K562 (cell line): ENCODE measurements at regions not wholly inside any gene's neighbourhood (a gene's known extent, or its start where the extent isn't known, plus 50 kb on each side); places are given as distances from the start of the nearest gene placed in this dataset.

ENCODE experiments used
- ATAC-seq: fragments of 200-7000 bp; cut with Tn5 transposase; 3 replicates; pipeline ENCODE4 v1.9.1; 2020; ENCODE audit warnings: moderate library complexity
- BruUV-seq: library from RNA; stranded (reverse); fragments of 400-500 nt; replicated peaks from 2 replicates; lab custom pipeline; 2021; lab: Mats Ljungman, UMichigan
- CTCF ChIA-PET: fragments of 300-600 bp; formaldehyde crosslinking; extraction: SDS; loops from one replicate; lab custom pipeline; 2021; ENCODE audit warnings: low intra/inter-chr PET ratio; lab: Yijun Ruan, JAX
- POLR2A ChIA-PET: fragments of 300-600, 350-650 bp; sonication (Branson Sonifier 250); formaldehyde crosslinking; extraction: SDS; loops from one replicate; lab custom pipeline; 2021; ENCODE audit warnings: antibody characterized with exemption, inconsistent platforms; lab: Yijun Ruan, JAX
- DNase-seq, 4 experiments: peaks; one replicate each; pipeline versions ENCODE4 v3.0.0 to v3.0.0-alpha.2; 2011 to 2018; ENCODE audit warnings: low spot score in 3 of 4, mixed read lengths in 3 of 4; ENCODE audit errors: extremely low read depth in 1 of 4
- FAIRE-seq: peaks from 2 replicates; lab custom pipeline; 2011; peaks lifted over from hg19 to GRCh38; lab: Jason Lieb, UNC
- H2AFZ ChIP-seq: 2 replicates; pipeline ENCODE4 v1.6.0; 2011; ENCODE audit warnings: low read depth, low read length, control low read depth, inconsistent platforms
- H3K27ac ChIP-seq: fragments of 200-600 bp; 3 replicates; pipeline ENCODE4 v1.8.0; 2011; ENCODE audit warnings: low read depth, mild to moderate bottlenecking, control low read depth, inconsistent platforms, low read length, moderate library complexity, mixed read lengths; ENCODE audit errors: extremely low read depth
- H3K27me3 ChIP-seq, 2 experiments: fragments of 300-600 bp in 1 of 2; 2 replicates in 1 of 2; 3 replicates in 1 of 2; pipeline versions ENCODE4 v1.6.0 to v1.8.0; 2011; ENCODE audit warnings: inconsistent platforms in 2 of 2, low read length in 2 of 2, mild to moderate bottlenecking in 1 of 2, mixed read lengths in 1 of 2, moderate library complexity in 1 of 2; ENCODE audit not compliant: control insufficient read depth in 2 of 2, insufficient read depth in 2 of 2
- H3K36me3 ChIP-seq: fragments of 300-600 bp; 3 replicates; pipeline ENCODE4 v1.8.0; 2011; ENCODE audit warnings: mild to moderate bottlenecking, low read length, inconsistent platforms; ENCODE audit not compliant: control insufficient read depth, insufficient read depth
- H3K4me1 ChIP-seq, 2 experiments: fragments of 200-600 bp in 1 of 2; replicated peaks in 1 of 2; 2 replicates in 1 of 2; 3 replicates in 1 of 2; pipeline versions ENCODE4 v1.5.1 to v1.8.0; 2011; ENCODE audit warnings: inconsistent platforms in 2 of 2, low read length in 2 of 2, mild to moderate bottlenecking in 1 of 2, mixed read lengths in 1 of 2, moderate library complexity in 1 of 2; ENCODE audit not compliant: control insufficient read depth in 2 of 2, insufficient read depth in 2 of 2
- H3K4me2 ChIP-seq: 2 replicates; pipeline ENCODE4 v1.6.1; 2011; ENCODE audit warnings: low read length, control low read depth, inconsistent platforms, mixed read lengths; ENCODE audit not compliant: insufficient read depth
- H3K4me3 ChIP-seq: fragments of 200-600 bp; sonication (generic), shearing (Covaris generic); 2 replicates; pipeline ENCODE4 v1.5.1; 2016; ENCODE audit warnings: control low read depth, inconsistent platforms
- H3K79me2 ChIP-seq: fragments of 200-600 bp; 3 replicates; pipeline ENCODE4 v1.8.0; 2011; ENCODE audit warnings: low read length, inconsistent platforms; ENCODE audit not compliant: control insufficient read depth, insufficient read depth
- H3K9ac ChIP-seq, 2 experiments: 2 replicates each; pipeline versions ENCODE4 v1.6.0 to v1.6.1; 2011; ENCODE audit warnings: low read depth in 2 of 2, low read length in 2 of 2, control low read depth in 1 of 2, inconsistent platforms in 1 of 2, mild to moderate bottlenecking in 1 of 2, mixed read lengths in 1 of 2; ENCODE audit not compliant: insufficient read depth in 1 of 2
- H3K9me1 ChIP-seq: one replicate; pipeline ENCODE4 v1.6.0; 2011; ENCODE audit warnings: inconsistent platforms, mild to moderate bottlenecking, low read length, moderate library complexity; ENCODE audit not compliant: control insufficient read depth, insufficient read depth
- H3K9me3 ChIP-seq: replicated peaks from 2 replicates; pipeline ENCODE4 v1.5.1; 2011; ENCODE audit warnings: low read depth, low read length, inconsistent platforms; ENCODE audit not compliant: control insufficient read depth, insufficient read depth
- H4K20me1 ChIP-seq: replicated peaks from 2 replicates; pipeline ENCODE4 v1.6.1; 2011; ENCODE audit warnings: low read length, inconsistent platforms, mixed read lengths; ENCODE audit not compliant: control insufficient read depth, insufficient read depth
- ATF1 ChIP-seq, 2 experiments: fragments of 450-650 bp in 1 of 2; IDR thresholded peaks; 2 replicates each; pipeline ENCODE4 v1.6.1; 2016; ENCODE audit warnings: missing compliant biosample characterization in 1 of 2, missing genetic modification characterization in 1 of 2
- FOXM1 ChIP-seq, 2 experiments: fragments of 450-650 bp in 1 of 2; sonication (generic) in 1 of 2; formaldehyde crosslinking in 1 of 2; IDR thresholded peaks; 2 replicates each; pipeline versions ENCODE4 v1.6.1 to v1.9.0; 2017 to 2022; ENCODE audit warnings: low read depth in 2 of 2, mild to moderate bottlenecking in 2 of 2, missing genetic modification reagents in 1 of 2, moderate library complexity in 1 of 2
- FOXP1 ChIP-seq: sonication (generic); formaldehyde crosslinking; IDR thresholded peaks from 2 replicates; pipeline ENCODE4 v1.8.0; 2022; ENCODE audit warnings: mild to moderate bottlenecking, missing genetic modification reagents
- IFI16 ChIP-seq: fragments of 250-450 bp; sonication (Bioruptor Pico); IDR thresholded peaks from 2 replicates; pipeline ENCODE4 v2.1.2; 2022; ENCODE audit warnings: mild to moderate bottlenecking, inconsistent platforms
- MYBL2 ChIP-seq, 2 experiments: fragments of 450-650 bp in 1 of 2; sonication (generic) in 1 of 2; formaldehyde crosslinking in 1 of 2; IDR thresholded peaks; 2 replicates each; pipeline versions ENCODE4 v1.6.1 to v1.8.1; 2017 to 2022; ENCODE audit warnings: borderline replicate concordance in 1 of 2, inconsistent platforms in 1 of 2, low read depth in 1 of 2, mild to moderate bottlenecking in 1 of 2, missing genetic modification reagents in 1 of 2, moderate library complexity in 1 of 2
- NCOR1 ChIP-seq: fragments of 450-650 bp; IDR thresholded peaks from 2 replicates; pipeline ENCODE4 v1.6.1; 2016; ENCODE audit warnings: mild to moderate bottlenecking, moderate library complexity
- RBM22 ChIP-seq: fragments of 200-400 bp; formaldehyde crosslinking; IDR thresholded peaks from 2 replicates; pipeline ENCODE4 v1.6.1; 2018; ENCODE audit warnings: low read length, low read depth; ENCODE audit not compliant: poor library complexity, severe bottlenecking
- RNF2 ChIP-seq: sonication (generic); IDR thresholded peaks from 2 replicates; pipeline ENCODE4 v1.6.1; 2016
- ZNF133 ChIP-seq: fragments of 250-450 bp; sonication (Bioruptor Pico); IDR thresholded peaks from 2 replicates; pipeline ENCODE4 v1.4.0; 2020; ENCODE audit warnings: mild to moderate bottlenecking
- WGBS: fragments of 100-300 bp; shearing (Covaris generic); methylation state at CpG from one replicate; pipeline ENCODE4 v1.1.6; 2016; ENCODE audit warnings: low coverage, mixed read lengths; ENCODE audit not compliant: insufficient coverage; ENCODE audit errors: missing lambda C conversion rate; 5-methylcytosine and 5-hydroxymethylcytosine counted together
- in situ Hi-C: fragments of 300-500 bp; cut with MboI; formaldehyde crosslinking; loops from 4 replicates; pipeline ENCODE4 v1.15.0; 2018; ENCODE audit warnings: inconsistent platforms, mixed read lengths
- intact Hi-C: fragments of 100-400 bp; cut with micrococcal nuclease; formaldehyde crosslinking; loops from 2 replicates; pipeline ENCODE4 v1.14.2; 2022
- TF ChIP-seq, protein P1 (sequence below): fragments of 250-450 bp; sonication (Bioruptor Pico); IDR thresholded peaks from 2 replicates; pipeline ENCODE4 v1.8.0; 2021; ENCODE audit warnings: borderline replicate concordance, mild to moderate bottlenecking, moderate library complexity; ENCODE audit not compliant: poor library complexity, severe bottlenecking
- TF ChIP-seq, protein P2 (sequence below): fragments of 450-650 bp; IDR thresholded peaks from 2 replicates; pipeline ENCODE4 v1.6.1; 2017; ENCODE audit warnings: antibody characterized with exemption, mild to moderate bottlenecking
- TF ChIP-seq, protein P3 (sequence below): sonication (generic); formaldehyde crosslinking; IDR thresholded peaks from 2 replicates; pipeline ENCODE4 v1.8.1; 2023; ENCODE audit warnings: mild to moderate bottlenecking, missing genetic modification reagents
- TF ChIP-seq, protein P4 (sequence below): IDR thresholded peaks from 2 replicates; pipeline ENCODE4 v1.6.1; 2014; ENCODE audit warnings: antibody characterized with exemption

DNA sequence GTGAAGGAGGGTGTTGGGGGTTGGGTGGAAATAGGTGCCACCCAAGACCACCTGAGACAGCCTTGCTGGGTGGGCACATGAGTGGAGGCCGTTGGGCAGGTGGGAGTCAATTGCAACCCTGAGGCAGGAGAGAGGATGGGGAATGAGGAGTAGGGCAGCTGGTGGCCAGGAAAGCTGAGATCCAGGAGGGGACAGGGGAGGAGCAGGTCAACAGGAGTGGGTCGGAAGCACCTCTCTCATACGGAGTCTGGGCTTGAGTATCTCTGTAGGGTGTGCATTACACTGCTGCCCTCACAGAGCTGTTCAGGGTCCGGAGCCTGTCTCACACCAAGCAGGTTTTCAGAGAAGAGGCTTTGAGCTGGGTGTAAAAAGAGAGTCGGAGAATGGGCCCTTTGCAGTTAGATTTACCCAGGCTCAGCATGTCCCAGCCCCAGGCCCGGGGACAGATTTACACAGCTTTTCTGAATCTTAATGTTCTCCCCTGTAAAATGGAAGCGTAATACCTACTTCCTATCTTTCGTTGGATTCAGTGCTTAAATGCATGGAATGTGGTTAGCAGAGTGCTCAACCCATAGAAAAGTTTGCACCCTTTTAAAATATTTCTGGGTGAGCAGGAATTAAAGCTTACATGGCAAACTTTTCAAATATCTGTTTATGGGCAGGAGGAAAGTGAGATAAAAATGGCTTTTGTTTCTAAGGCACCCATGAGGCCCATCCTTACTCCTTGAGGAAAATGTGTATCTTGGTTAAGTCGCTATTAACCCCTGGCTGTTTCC, 144.0 kb upstream of the MYCN start:
- POLR2A ChIA-PET = no interaction called here
- ATAC-seq (no peak), FAIRE-seq (no peak), DNase-seq (no peak)
- H3K4me2 ChIP-seq = no peak overlapping the region
- H3K4me3 ChIP-seq = no peak overlapping the region
- H4K20me1 ChIP-seq = no peaks in the 10 kb centered on the region
- H3K27me3 ChIP-seq = peaks cover 10 to 65% of the 10 kb centered on the region in 2 experiments
- no peaks in the 10 kb centered on the region for H3K36me3 ChIP-seq
- BruUV-seq = no TSS peak
- H3K9me1 ChIP-seq = peaks cover 2% of the 10 kb centered on the region
- no peaks in the 10 kb centered on the region for H3K9me3 ChIP-seq
- H2AFZ ChIP-seq = no peak overlapping the region
- WGBS = 0% methylated on average over 8 of the region's 9 CpGs
- no peaks in the 10 kb centered on the region for H3K79me2 ChIP-seq
- no peaks in the 10 kb centered on the region for H3K4me1 ChIP-seq
- intact Hi-C loops = no loop called here
- CTCF ChIA-PET = no interaction called here
- in situ Hi-C loops = no loop called here
- no peak overlapping the region for H3K9ac ChIP-seq
- H3K27ac ChIP-seq = no peak overlapping the region
- TF ChIP-seq, protein P1, sequence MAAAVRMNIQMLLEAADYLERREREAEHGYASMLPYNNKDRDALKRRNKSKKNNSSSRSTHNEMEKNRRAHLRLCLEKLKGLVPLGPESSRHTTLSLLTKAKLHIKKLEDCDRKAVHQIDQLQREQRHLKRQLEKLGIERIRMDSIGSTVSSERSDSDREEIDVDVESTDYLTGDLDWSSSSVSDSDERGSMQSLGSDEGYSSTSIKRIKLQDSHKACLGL (CRISPR knock-in tag) = no peak
- no peak for TF ChIP-seq RBM22
- no peak for TF ChIP-seq RNF2
- TF ChIP-seq, protein P2, sequence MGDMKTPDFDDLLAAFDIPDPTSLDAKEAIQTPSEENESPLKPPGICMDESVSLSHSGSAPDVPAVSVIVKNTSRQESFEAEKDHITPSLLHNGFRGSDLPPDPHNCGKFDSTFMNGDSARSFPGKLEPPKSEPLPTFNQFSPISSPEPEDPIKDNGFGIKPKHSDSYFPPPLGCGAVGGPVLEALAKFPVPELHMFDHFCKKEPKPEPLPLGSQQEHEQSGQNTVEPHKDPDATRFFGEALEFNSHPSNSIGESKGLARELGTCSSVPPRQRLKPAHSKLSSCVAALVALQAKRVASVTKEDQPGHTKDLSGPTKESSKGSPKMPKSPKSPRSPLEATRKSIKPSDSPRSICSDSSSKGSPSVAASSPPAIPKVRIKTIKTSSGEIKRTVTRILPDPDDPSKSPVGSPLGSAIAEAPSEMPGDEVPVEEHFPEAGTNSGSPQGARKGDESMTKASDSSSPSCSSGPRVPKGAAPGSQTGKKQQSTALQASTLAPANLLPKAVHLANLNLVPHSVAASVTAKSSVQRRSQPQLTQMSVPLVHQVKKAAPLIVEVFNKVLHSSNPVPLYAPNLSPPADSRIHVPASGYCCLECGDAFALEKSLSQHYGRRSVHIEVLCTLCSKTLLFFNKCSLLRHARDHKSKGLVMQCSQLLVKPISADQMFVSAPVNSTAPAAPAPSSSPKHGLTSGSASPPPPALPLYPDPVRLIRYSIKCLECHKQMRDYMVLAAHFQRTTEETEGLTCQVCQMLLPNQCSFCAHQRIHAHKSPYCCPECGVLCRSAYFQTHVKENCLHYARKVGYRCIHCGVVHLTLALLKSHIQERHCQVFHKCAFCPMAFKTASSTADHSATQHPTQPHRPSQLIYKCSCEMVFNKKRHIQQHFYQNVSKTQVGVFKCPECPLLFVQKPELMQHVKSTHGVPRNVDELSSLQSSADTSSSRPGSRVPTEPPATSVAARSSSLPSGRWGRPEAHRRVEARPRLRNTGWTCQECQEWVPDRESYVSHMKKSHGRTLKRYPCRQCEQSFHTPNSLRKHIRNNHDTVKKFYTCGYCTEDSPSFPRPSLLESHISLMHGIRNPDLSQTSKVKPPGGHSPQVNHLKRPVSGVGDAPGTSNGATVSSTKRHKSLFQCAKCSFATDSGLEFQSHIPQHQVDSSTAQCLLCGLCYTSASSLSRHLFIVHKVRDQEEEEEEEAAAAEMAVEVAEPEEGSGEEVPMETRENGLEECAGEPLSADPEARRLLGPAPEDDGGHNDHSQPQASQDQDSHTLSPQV = no peak
- TF ChIP-seq, protein P3, sequence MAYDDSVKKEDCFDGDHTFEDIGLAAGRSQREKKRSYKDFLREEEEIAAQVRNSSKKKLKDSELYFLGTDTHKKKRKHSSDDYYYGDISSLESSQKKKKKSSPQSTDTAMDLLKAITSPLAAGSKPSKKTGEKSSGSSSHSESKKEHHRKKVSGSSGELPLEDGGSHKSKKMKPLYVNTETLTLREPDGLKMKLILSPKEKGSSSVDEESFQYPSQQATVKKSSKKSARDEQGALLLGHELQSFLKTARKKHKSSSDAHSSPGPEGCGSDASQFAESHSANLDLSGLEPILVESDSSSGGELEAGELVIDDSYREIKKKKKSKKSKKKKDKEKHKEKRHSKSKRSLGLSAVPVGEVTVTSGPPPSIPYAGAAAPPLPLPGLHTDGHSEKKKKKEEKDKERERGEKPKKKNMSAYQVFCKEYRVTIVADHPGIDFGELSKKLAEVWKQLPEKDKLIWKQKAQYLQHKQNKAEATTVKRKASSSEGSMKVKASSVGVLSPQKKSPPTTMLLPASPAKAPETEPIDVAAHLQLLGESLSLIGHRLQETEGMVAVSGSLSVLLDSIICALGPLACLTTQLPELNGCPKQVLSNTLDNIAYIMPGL (CRISPR knock-in tag) = no peak
- TF ChIP-seq ATF1 (CRISPR knock-in tag; IDR thresholded peaks at IDR 0.05) = no peak
- no peak for TF ChIP-seq ATF1 (tag; IDR thresholded peaks at IDR 0.05)
- TF ChIP-seq FOXM1 (IDR thresholded peaks at IDR 0.05; ENCODE audit: low read depth) = no peak
- no peak for TF ChIP-seq FOXM1 (CRISPR knock-in tag; IDR thresholded peaks at IDR 0.05; ENCODE audit: low read depth)
- TF ChIP-seq FOXP1 = no peak
- no peak for TF ChIP-seq NCOR1
- no peak for TF ChIP-seq MYBL2 (IDR thresholded peaks at IDR 0.05; ENCODE audit: low read depth)
- TF ChIP-seq MYBL2 (CRISPR knock-in tag; IDR thresholded peaks at IDR 0.05; ENCODE audit: borderline replicate concordance) = no peak
- TF ChIP-seq ZNF133 (CRISPR knock-in tag) = no peak
- TF ChIP-seq, protein P4, sequence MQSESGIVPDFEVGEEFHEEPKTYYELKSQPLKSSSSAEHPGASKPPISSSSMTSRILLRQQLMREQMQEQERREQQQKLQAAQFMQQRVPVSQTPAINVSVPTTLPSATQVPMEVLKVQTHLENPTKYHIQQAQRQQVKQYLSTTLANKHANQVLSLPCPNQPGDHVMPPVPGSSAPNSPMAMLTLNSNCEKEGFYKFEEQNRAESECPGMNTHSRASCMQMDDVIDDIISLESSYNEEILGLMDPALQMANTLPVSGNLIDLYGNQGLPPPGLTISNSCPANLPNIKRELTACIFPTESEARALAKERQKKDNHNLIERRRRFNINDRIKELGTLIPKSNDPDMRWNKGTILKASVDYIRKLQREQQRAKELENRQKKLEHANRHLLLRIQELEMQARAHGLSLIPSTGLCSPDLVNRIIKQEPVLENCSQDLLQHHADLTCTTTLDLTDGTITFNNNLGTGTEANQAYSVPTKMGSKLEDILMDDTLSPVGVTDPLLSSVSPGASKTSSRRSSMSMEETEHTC = no peak
- no peak for TF ChIP-seq IFI16 (CRISPR knock-in tag)
